Activated B cell treated with CpG ODN at 0.5 μM for 24 hours (primary cell): ENCODE measurements at regions not wholly inside any gene's neighbourhood (a gene's known extent, or its start where the extent isn't known, plus 50 kb on each side); places are given as distances from the start of the nearest gene placed in this dataset.

ENCODE experiments used
- ATAC-seq: fragments of 200-7000 bp; cut with Tn5 transposase; one replicate; pipeline ENCODE4 v1.10.0; 2021; ENCODE audit warnings: low read depth, mild to moderate bottlenecking, moderate library complexity
- CTCF ChIA-PET: fragments of 350-600 bp; sonication (Branson Sonifier 250); formaldehyde crosslinking; loops from one replicate; lab custom pipeline; 2021; ENCODE audit warnings: antibody characterized with exemption; lab: Charles Lee
- POLR2A ChIA-PET: fragments of 350-600 bp; sonication (Branson Sonifier 250); formaldehyde crosslinking; loops from one replicate; lab custom pipeline; 2021; ENCODE audit warnings: antibody characterized with exemption; lab: Charles Lee
- DNase-seq: peaks from one replicate; pipeline ENCODE4 v3.0.0; 2022
- H3K27ac Mint-ChIP-seq: one replicate; pipeline ENCODE4 v1.8.0; 2020; ENCODE audit warnings: mixed read lengths
- H3K27me3 Mint-ChIP-seq: one replicate; pipeline ENCODE4 v1.8.0; 2021; ENCODE audit warnings: mixed read lengths
- H3K36me3 Mint-ChIP-seq: one replicate; pipeline ENCODE4 v1.8.0; 2021; ENCODE audit warnings: low read depth, mixed read lengths
- H3K4me1 Mint-ChIP-seq: one replicate; pipeline ENCODE4 v1.8.0; 2021; ENCODE audit warnings: mixed read lengths
- H3K4me3 Mint-ChIP-seq: one replicate; pipeline ENCODE4 v1.8.0; 2020; ENCODE audit warnings: mild to moderate bottlenecking, mixed read lengths
- H3K9me3 Mint-ChIP-seq: one replicate; pipeline ENCODE4 v1.8.0; 2020; ENCODE audit warnings: mixed read lengths
- CTCF ChIP-seq: fragments of 200-600 bp; IDR thresholded peaks from one replicate; pipeline ENCODE4 v1.8.0; 2022; ENCODE audit warnings: antibody characterized with exemption, mild to moderate bottlenecking
- intact Hi-C: fragments of 100-400 bp; cut with micrococcal nuclease; formaldehyde crosslinking; loops from one replicate; pipeline ENCODE4 v1.15.1; 2024

DNA sequence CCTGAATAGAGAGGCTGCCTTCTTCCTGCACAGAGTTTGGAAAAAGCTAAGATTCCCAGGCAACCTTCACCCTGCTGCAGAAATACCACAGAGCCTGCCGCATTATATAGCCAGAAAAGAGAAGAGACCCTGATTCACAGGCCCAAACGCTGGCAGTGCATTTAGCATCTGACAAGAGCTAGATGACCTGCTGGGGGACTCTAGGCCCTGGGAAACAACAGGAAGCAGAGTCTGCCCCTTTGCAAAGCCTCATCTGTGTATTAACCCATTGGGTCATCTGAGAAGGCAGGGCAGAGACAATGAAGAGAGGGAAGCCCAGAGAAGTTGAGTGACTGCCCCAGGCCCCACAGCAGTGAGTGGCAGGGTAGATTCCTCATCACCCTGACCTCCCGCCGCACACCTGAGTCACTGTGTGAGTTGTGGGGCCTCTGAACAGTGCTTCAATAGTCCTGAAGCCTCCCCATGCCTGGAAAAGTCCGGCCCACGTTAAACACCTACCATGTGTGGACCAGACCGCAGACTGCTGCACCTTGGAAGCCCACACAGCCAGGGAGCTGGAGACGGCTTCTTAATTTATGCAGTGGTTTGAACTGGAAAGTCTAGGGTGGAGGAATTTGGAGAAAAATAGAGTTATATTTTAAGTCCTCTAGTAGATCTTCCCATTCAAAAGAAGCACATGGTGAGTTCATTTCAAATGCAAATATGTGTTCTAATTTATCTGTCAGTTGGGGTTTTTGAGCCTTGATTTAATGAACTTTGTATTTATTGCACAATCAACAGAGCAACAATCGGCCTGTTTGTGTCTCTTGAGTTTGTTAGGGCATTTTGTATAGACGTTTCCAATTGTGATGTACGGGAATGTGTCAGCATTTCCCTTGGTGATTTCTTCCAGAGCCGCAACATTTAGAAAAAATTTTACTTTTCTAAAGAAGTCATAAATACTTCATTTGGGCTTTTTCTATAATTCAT lies 80.4 kb upstream of the GPR26 start:
- Mint-ChIP-seq H3K4me1 (no peaks in the 10 kb centered on the region), H3K27ac (no peak overlapping the region), H3K9me3 (no peaks in the 10 kb centered on the region), H3K27me3 (peaks cover 38% of the 10 kb centered on the region), H3K36me3 (no peaks in the 10 kb centered on the region), H3K4me3 (no peak overlapping the region)
- ChIA-PET POLR2A (no interaction called here), CTCF (interaction anchor here (0.8 to 2.0 kb wide), 2 partner anchors 382 to 804 kb away, joined by 4 to 5 read pairs; no protein-coding TSS in a partner anchor)
- DNase-seq (no peak), ATAC-seq (no peak)
- TF ChIP-seq CTCF = no peak
- intact Hi-C loops = no loop called here

GRCh38 chr10:123587110-123587509 lies 79.0 kb upstream of the GPR26 start:
- H3K4me1 Mint-ChIP-seq = no peaks in the 10 kb centered on the region
- no peaks in the 10 kb centered on the region for H3K9me3 Mint-ChIP-seq
- H3K27me3 Mint-ChIP-seq = peaks cover 35% of the 10 kb centered on the region
- POLR2A ChIA-PET = no interaction called here
- DNase-seq (no peak), ATAC-seq (no peak)
- no peak overlapping the region for H3K4me3 Mint-ChIP-seq
- no peak overlapping the region for H3K27ac Mint-ChIP-seq
- TF ChIP-seq CTCF = no peak
- CTCF ChIA-PET = no interaction called here
- intact Hi-C loops = no loop called here
- no peaks in the 10 kb centered on the region for H3K36me3 Mint-ChIP-seq

- ChIA-PET CTCF (interaction anchor here (1.0 kb wide), 1 partner anchor 801 kb away, joined by 3 read pairs; no protein-coding TSS in a partner anchor), POLR2A (no interaction called here)
- Mint-ChIP-seq H3K27me3 (peaks cover 26% of the 10 kb centered on the region), H3K4me3 (no peak overlapping the region), H3K27ac (no peak overlapping the region), H3K36me3 (no peaks in the 10 kb centered on the region), H3K9me3 (no peaks in the 10 kb centered on the region), H3K4me1 (no peaks in the 10 kb centered on the region)
- ATAC-seq (no peak), DNase-seq (no peak)
- intact Hi-C loops = no loop called here
- no peak for TF ChIP-seq CTCF
Observed at GRCh38 chr10:123588386-123588914, 77.7 kb upstream of the GPR26 start.

DNA sequence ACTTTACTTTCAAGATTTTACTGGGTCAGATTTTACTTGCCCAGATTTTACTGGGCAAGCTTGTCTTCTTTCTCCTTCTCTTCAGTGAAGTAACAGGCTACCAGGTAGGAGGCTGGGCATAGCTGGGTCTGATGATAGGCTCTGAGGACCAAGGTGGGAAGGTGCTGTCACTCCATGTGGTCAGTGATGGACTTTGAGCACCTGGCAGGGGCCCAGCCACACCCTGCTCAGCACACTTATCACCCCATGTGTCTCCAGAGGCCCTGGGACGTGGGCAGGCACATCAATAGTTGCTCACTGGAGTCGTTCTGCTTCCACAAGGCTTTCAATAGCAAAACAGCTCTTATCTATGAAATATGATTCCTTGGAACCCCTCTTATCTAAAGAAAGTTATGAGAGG lies 70.5 kb upstream of the GPR26 start:
- Mint-ChIP-seq H3K4me3 (no peak overlapping the region), H3K27me3 (peaks cover 12% of the 10 kb centered on the region), H3K9me3 (no peaks in the 10 kb centered on the region), H3K4me1 (no peaks in the 10 kb centered on the region), H3K27ac (no peak overlapping the region), H3K36me3 (no peaks in the 10 kb centered on the region)
- intact Hi-C loops = no loop called here
- DNase-seq (no peak), ATAC-seq (no peak)
- POLR2A ChIA-PET = no interaction called here
- CTCF ChIA-PET = no interaction called here
- no peak for TF ChIP-seq CTCF

DNA sequence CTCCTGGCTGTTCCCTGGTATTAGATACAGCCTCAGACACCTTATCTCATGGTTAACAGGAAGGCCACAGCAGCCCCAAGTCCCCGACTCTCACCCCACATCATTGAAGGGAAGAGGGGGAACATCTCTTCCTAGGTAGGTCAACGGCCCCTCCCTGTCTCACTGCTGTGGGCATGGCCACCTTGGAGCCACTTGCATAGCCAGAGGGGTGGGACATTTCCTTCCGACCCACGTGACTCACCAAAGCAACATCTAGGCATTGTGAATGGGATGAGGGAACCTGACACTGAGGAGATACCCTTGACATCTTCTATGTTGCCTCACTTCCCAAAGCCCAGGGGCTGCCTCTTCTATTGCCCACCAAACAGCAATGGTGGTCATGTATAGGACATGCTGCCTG lies 68.5 kb upstream of the GPR26 start:
- Mint-ChIP-seq H3K4me3 (no peak overlapping the region), H3K27me3 (peaks cover 18% of the 10 kb centered on the region), H3K4me1 (no peaks in the 10 kb centered on the region), H3K9me3 (peaks cover 10% of the 10 kb centered on the region), H3K27ac (no peak overlapping the region), H3K36me3 (no peaks in the 10 kb centered on the region)
- ChIA-PET CTCF (no interaction called here), POLR2A (no interaction called here)
- intact Hi-C loops = no loop called here
- DNase-seq (no peak), ATAC-seq (no peak)
- TF ChIP-seq CTCF = no peak
